Fibroblast of skin of scalp (primary cell): ENCODE measurements at regions not wholly inside any gene's neighbourhood (a gene's known extent, or its start where the extent isn't known, plus 50 kb on each side); places are given as distances from the start of the nearest gene placed in this dataset.

Source experiments
- DNase-seq: peaks from one replicate; pipeline ENCODE4 v3.0.0-alpha.2; 2013

- DNase-seq: no peak
Observed at GRCh38 chr16:51573191-51573590, 422.1 kb upstream of the SALL1 start.

GRCh38 chr16:51569203-51569931, 418.3 kb upstream of the SALL1 start:
- DNase-seq: peak; percentile 4

GRCh38 chr16:51567911-51568310, 416.8 kb upstream of the SALL1 start:
- no peak for DNase-seq

GRCh38 chr16:51565184-51565583, 414.1 kb upstream of the SALL1 start:
- DNase-seq: no peak

- no peak for DNase-seq
Observed at GRCh38 chr16:51562891-51563290, 411.8 kb upstream of the SALL1 start.

GRCh38 chr16:51559901-51560300, 408.8 kb upstream of the SALL1 start:
- no peak for DNase-seq

- no peak for DNase-seq
Observed at GRCh38 chr16:51557670-51558069, 406.6 kb upstream of the SALL1 start.

GRCh38 chr16:51556694-51557340, 405.7 kb upstream of the SALL1 start:
- peak; percentile 86 for DNase-seq

- DNase-seq: no peak
Observed at GRCh38 chr16:51553910-51554309, 402.8 kb upstream of the SALL1 start.

- no peak for DNase-seq
Observed at GRCh38 chr16:51553314-51553713, 402.2 kb upstream of the SALL1 start.

- no peak for DNase-seq
Observed at GRCh38 chr16:51550800-51551347, 399.8 kb upstream of the SALL1 start.

- DNase-seq: no peak
Observed at GRCh38 chr16:51549836-51550235, 398.8 kb upstream of the SALL1 start.

GRCh38 chr16:51545951-51546350, 394.9 kb upstream of the SALL1 start:
- DNase-seq: no peak

GRCh38 chr16:51544851-51545467, 393.9 kb upstream of the SALL1 start:
- DNase-seq: no peak

- no peak for DNase-seq
Observed at GRCh38 chr16:51543971-51544370, 392.9 kb upstream of the SALL1 start.

- no peak for DNase-seq
Observed at GRCh38 chr16:51542981-51543815, 392.1 kb upstream of the SALL1 start.

GRCh38 chr16:51540259-51540658, 389.2 kb upstream of the SALL1 start:
- DNase-seq: no peak

GRCh38 chr16:51538707-51539498, 387.8 kb upstream of the SALL1 start:
- peak; percentile 87 for DNase-seq

GRCh38 chr16:51535591-51535990, 384.5 kb upstream of the SALL1 start:
- DNase-seq: no peak

GRCh38 chr16:51532551-51532950, 381.5 kb upstream of the SALL1 start:
- no peak for DNase-seq

GRCh38 chr16:51531271-51531670, 380.2 kb upstream of the SALL1 start:
- DNase-seq: no peak

- no peak for DNase-seq
Observed at GRCh38 chr16:51527349-51527748, 376.3 kb upstream of the SALL1 start.
